OCI-LY7 (cell line): ENCODE measurements at regions not wholly inside any gene's neighbourhood (a gene's known extent, or its start where the extent isn't known, plus 50 kb on each side); places are given as distances from the start of the nearest gene placed in this dataset.

ENCODE experiments used
- CTCF ChIP-seq: fragments of 200-600 bp; sonication (generic); conservative IDR thresholded peaks from 2 replicates; pipeline ENCODE4 v1.5.1; 2014; ENCODE audit warnings: mild to moderate bottlenecking, antibody characterized with exemption, low read length, moderate library complexity, mixed read lengths
- EZH2phosphoT487 ChIP-seq: fragments of 200-600 bp; sonication (generic); IDR thresholded peaks from 2 replicates; pipeline ENCODE4 v1.6.1; 2018; ENCODE audit warnings: low read depth, borderline replicate concordance, mild to moderate bottlenecking, mixed run types, antibody characterized with exemption, low read length, moderate library complexity, mixed read lengths

GRCh38 chr15:92336419-92336987, 57.2 kb upstream of the ST8SIA2 start:
- no peak for TF ChIP-seq CTCF
- no peak for TF ChIP-seq EZH2phosphoT487
